Naive thymus-derived CD4-positive, alpha-beta T cell (primary cell): ENCODE measurements at regions not wholly inside any gene's neighbourhood (a gene's known extent, or its start where the extent isn't known, plus 50 kb on each side); places are given as distances from the start of the nearest gene placed in this dataset.

Experiments
- ATAC-seq: fragments of 150-1000 bp; cut with Tn5 transposase; 2 replicates; pipeline ENCODE4 v1.10.0; 2021; ENCODE audit warnings: mild to moderate bottlenecking, moderate library complexity
- CTCF ChIA-PET: fragments of 350-600 bp; sonication (Branson Sonifier 250); formaldehyde crosslinking; loops from one replicate; lab custom pipeline; 2021; ENCODE audit warnings: antibody characterized with exemption; lab: Charles Lee
- POLR2A ChIA-PET: fragments of 350-600 bp; sonication (Branson Sonifier 250); formaldehyde crosslinking; loops from one replicate; lab custom pipeline; 2021; ENCODE audit warnings: antibody characterized with exemption, inconsistent platforms; lab: Charles Lee
- DNase-seq, 9 donors: peaks; one replicate each; pipeline versions ENCODE4 v3.0.0 to v3.0.0-alpha.2; 2020 to 2022; ENCODE audit warnings: mixed read lengths in 1 of 9
- H3K27ac ChIP-seq: one replicate; pipeline ENCODE4 v1.7.0; 2013; ENCODE audit warnings: mild to moderate bottlenecking, low read depth, low read length, moderate library complexity
- H3K27me3 ChIP-seq, 2 donors: one replicate each; pipeline ENCODE4 v1.7.0; 2013; ENCODE audit warnings: low read length in 2 of 2, mild to moderate bottlenecking in 2 of 2, moderate library complexity in 2 of 2; ENCODE audit not compliant: control insufficient read depth in 2 of 2, insufficient read depth in 2 of 2
- H3K36me3 ChIP-seq, 3 experiments: 1 replicate in 2 of 3; 2 replicates in 1 of 3; pipeline ENCODE4 v1.7.0; 2013; ENCODE audit warnings: low read length in 3 of 3, mild to moderate bottlenecking in 3 of 3, moderate library complexity in 1 of 3; ENCODE audit not compliant: insufficient read depth in 3 of 3, control insufficient read depth in 2 of 3
- H3K4me1 ChIP-seq, 2 donors: one replicate each; pipeline ENCODE4 v1.7.0; 2013; ENCODE audit warnings: low read length in 2 of 2, mild to moderate bottlenecking in 2 of 2, moderate library complexity in 1 of 2; ENCODE audit not compliant: control insufficient read depth in 2 of 2, insufficient read depth in 2 of 2
- H3K4me3 ChIP-seq: 2 replicates; pipeline ENCODE4 v1.7.0; 2013; ENCODE audit warnings: mild to moderate bottlenecking, low read length
- H3K9me3 ChIP-seq, 3 experiments: 1 replicate in 2 of 3; 2 replicates in 1 of 3; pipeline ENCODE4 v1.7.0; 2013; ENCODE audit warnings: low read length in 3 of 3; ENCODE audit not compliant: control insufficient read depth in 2 of 3
- H3K27ac Mint-ChIP-seq, 9 donors: one replicate each; pipeline ENCODE4 v1.8.0; 2020 to 2022; ENCODE audit warnings: mixed read lengths in 9 of 9, mild to moderate bottlenecking in 8 of 9, moderate library complexity in 5 of 9, inconsistent platforms in 2 of 9
- H3K27me3 Mint-ChIP-seq, 5 donors: one replicate each; pipeline ENCODE4 v1.8.0; 2021 to 2022; ENCODE audit warnings: mixed read lengths in 5 of 5, mild to moderate bottlenecking in 1 of 5
- H3K36me3 Mint-ChIP-seq, 5 donors: one replicate each; pipeline ENCODE4 v1.8.0; 2020 to 2022; ENCODE audit warnings: mixed read lengths in 5 of 5, mild to moderate bottlenecking in 3 of 5, inconsistent platforms in 1 of 5
- H3K4me1 Mint-ChIP-seq, 7 donors: one replicate each; pipeline ENCODE4 v1.8.0; 2020 to 2022; ENCODE audit warnings: mixed read lengths in 7 of 7, mild to moderate bottlenecking in 3 of 7, inconsistent platforms in 1 of 7
- H3K4me3 Mint-ChIP-seq, 10 donors: one replicate each; pipeline ENCODE4 v1.8.0; 2020 to 2022; ENCODE audit warnings: mild to moderate bottlenecking in 10 of 10, mixed read lengths in 10 of 10, moderate library complexity in 6 of 10, inconsistent platforms in 2 of 10
- H3K9me3 Mint-ChIP-seq, 11 donors: one replicate each; pipeline ENCODE4 v1.8.0; 2020 to 2022; ENCODE audit warnings: mixed read lengths in 11 of 11, mild to moderate bottlenecking in 4 of 11, inconsistent platforms in 1 of 11, moderate library complexity in 1 of 11
- intact Hi-C, 2 donors: fragments of 100-400 bp; cut with micrococcal nuclease; formaldehyde crosslinking; loops; one replicate each; pipeline ENCODE4 v1.15.1; 2023

DNA sequence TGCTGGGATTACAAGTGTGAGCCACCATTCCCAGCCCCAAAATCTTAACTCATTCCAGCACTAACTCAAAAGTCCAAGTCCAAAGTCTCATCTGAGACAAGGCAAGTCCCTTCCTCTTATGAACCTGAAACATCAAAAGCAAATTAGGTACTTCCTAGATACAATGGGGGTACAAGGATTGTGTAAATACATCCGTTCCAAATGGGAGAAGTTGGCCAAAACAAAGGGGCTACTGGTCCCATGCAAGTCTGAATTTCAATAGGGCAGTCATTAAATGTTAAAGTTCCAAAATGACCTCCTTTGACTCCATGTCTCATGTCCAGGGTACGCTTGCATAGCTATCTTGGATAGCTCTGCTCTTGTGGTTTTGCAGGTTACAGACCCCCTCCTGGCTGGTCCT, 94.7 kb upstream of the PPM1H start:
- POLR2A ChIA-PET = no interaction called here
- Histone ChIP-seq H3K9me3 (no peaks in the 10 kb centered on the region), H3K4me3 (no peak overlapping the region), H3K36me3 (no peaks in the 10 kb centered on the region), H3K27ac (no peak overlapping the region), H3K4me1 (no peaks in the 10 kb centered on the region), H3K27me3 (no peaks in the 10 kb centered on the region)
- no peak overlapping the region for H3K27ac Mint-ChIP-seq
- no peaks in the 10 kb centered on the region for H3K4me1 Mint-ChIP-seq
- H3K36me3 Mint-ChIP-seq = no peaks in the 10 kb centered on the region
- intact Hi-C loops = no loop called here
- peaks cover 0 to 15% (median 3%) of the 10 kb centered on the region in 11 donors for H3K9me3 Mint-ChIP-seq
- no peak for ATAC-seq
- H3K4me3 Mint-ChIP-seq = no peak overlapping the region
- CTCF ChIA-PET = no interaction called here
- no peak for DNase-seq
- peaks cover 0 to 21% (median 0%) of the 10 kb centered on the region in 5 donors for H3K27me3 Mint-ChIP-seq

DNA sequence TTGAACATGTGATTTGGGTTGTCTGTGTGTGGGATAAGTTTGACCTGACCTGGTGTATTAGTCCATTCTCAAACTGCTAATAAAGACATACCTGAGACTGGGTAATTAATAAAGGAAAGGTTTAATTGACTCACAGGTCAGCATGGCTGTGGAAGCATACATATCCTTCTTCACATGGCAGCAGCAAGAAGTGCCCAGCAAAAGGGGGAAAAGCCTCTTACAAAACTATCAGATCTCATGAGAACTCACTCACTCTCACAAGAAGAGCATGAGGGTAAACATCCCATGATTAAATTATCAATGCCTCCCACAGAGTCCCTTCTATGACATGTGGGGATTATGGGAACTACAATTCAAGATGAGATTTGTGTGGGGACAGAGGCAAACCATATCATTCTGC, 94.0 kb upstream of the PPM1H start:
- no peak for ATAC-seq
- intact Hi-C loops = no loop called here
- Mint-ChIP-seq H3K9me3 (peaks cover 0 to 15% (median 3%) of the 10 kb centered on the region in 11 donors), H3K27me3 (peaks cover 0 to 18% (median 4%) of the 10 kb centered on the region in 5 donors), H3K36me3 (no peaks in the 10 kb centered on the region), H3K4me1 (no peaks in the 10 kb centered on the region), H3K27ac (no peak overlapping the region), H3K4me3 (no peak overlapping the region)
- DNase-seq = no peak
- Histone ChIP-seq H3K36me3 (no peaks in the 10 kb centered on the region), H3K9me3 (no peaks in the 10 kb centered on the region), H3K4me3 (no peak overlapping the region), H3K4me1 (no peaks in the 10 kb centered on the region), H3K27me3 (no peaks in the 10 kb centered on the region), H3K27ac (no peak overlapping the region)
- POLR2A ChIA-PET = no interaction called here
- CTCF ChIA-PET = no interaction called here

DNA sequence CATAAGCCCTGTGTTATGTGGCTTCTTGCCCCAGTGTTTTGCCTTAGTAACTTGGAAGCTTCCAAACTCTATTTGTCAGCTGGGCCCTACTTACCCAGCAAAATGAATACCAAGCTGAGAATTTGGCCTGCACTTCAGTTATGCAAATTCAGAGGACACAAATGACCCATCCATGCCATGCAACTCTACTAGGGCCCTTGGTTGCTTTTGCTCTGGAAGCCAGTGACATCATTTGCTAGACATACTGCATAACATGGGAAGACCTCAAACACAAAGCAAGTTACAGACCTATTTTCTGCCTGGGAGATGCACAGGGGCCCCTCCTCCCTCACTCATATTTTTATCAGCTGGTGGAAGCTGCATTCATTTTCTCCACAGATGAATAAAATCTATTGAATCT, 90.2 kb upstream of the PPM1H start:
- ChIA-PET POLR2A (no interaction called here), CTCF (no interaction called here)
- intact Hi-C loops = no loop called here
- no peaks in the 10 kb centered on the region for H3K36me3 Mint-ChIP-seq
- ATAC-seq (no peak), DNase-seq (no peak)
- Histone ChIP-seq H3K36me3 (no peaks in the 10 kb centered on the region), H3K27me3 (no peaks in the 10 kb centered on the region), H3K9me3 (no peaks in the 10 kb centered on the region), H3K4me3 (no peak overlapping the region), H3K27ac (no peak overlapping the region), H3K4me1 (no peaks in the 10 kb centered on the region)
- H3K27ac Mint-ChIP-seq = no peak overlapping the region
- peaks cover 0 to 10% (median 0%) of the 10 kb centered on the region in 11 donors for H3K9me3 Mint-ChIP-seq
- H3K4me3 Mint-ChIP-seq = no peak overlapping the region
- H3K4me1 Mint-ChIP-seq = peaks cover 0 to 1% (median 0%) of the 10 kb centered on the region in 7 donors
- H3K27me3 Mint-ChIP-seq = peaks cover 0 to 14% (median 5%) of the 10 kb centered on the region in 5 donors

DNA sequence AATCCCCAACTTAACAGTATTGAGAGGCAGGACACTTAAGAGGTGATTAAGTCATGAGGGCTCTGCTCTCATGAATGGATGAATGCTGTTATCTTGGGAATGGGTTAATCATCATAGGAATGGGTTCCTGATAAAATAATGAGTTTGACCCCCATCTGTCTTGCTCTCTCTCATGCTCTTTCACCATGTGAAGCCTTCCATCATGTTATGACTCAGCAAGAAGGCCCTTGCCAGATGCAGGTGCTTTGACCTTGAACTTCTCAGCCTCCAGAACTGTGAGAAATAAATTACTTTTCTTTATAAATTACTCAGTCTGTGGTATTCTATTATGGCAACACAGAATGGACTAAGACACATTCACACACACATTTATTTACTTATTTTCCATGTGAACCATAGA, 89.0 kb upstream of the PPM1H start:
- peaks cover 0 to 15% (median 5%) of the 10 kb centered on the region in 5 donors for H3K27me3 Mint-ChIP-seq
- no peak overlapping the region for H3K4me3 ChIP-seq
- no peaks in the 10 kb centered on the region for H3K4me1 ChIP-seq
- ChIA-PET CTCF (no interaction called here), POLR2A (no interaction called here)
- DNase-seq = no peak
- no peak overlapping the region for H3K27ac Mint-ChIP-seq
- intact Hi-C loops = no loop called here
- no peaks in the 10 kb centered on the region for H3K27me3 ChIP-seq
- H3K36me3 Mint-ChIP-seq = no peaks in the 10 kb centered on the region
- H3K4me1 Mint-ChIP-seq = peaks cover 0 to 1% (median 0%) of the 10 kb centered on the region in 7 donors
- H3K27ac ChIP-seq = no peak overlapping the region
- no peaks in the 10 kb centered on the region for H3K9me3 ChIP-seq
- H3K4me3 Mint-ChIP-seq = no peak overlapping the region
- H3K9me3 Mint-ChIP-seq = peaks cover 0 to 6% (median 0%) of the 10 kb centered on the region in 11 donors
- H3K36me3 ChIP-seq = no peaks in the 10 kb centered on the region
- ATAC-seq = no peak

GRCh38 chr12:63021116-63021515, 86.2 kb upstream of the PPM1H start:
- POLR2A ChIA-PET = no interaction called here
- H3K36me3 ChIP-seq = no peaks in the 10 kb centered on the region
- no peak overlapping the region for H3K4me3 ChIP-seq
- Mint-ChIP-seq H3K27ac (no peak overlapping the region), H3K4me1 (peaks cover 0 to 1% (median 0%) of the 10 kb centered on the region in 7 donors), H3K27me3 (peaks cover 0 to 10% (median 9%) of the 10 kb centered on the region in 5 donors), H3K36me3 (no peaks in the 10 kb centered on the region), H3K4me3 (no peak overlapping the region), H3K9me3 (peaks cover 0 to 2% (median 0%) of the 10 kb centered on the region in 11 donors)
- H3K4me1 ChIP-seq = no peaks in the 10 kb centered on the region
- ATAC-seq (no peak), DNase-seq (no peak)
- H3K27me3 ChIP-seq = no peaks in the 10 kb centered on the region
- intact Hi-C loops = no loop called here
- CTCF ChIA-PET = no interaction called here
- H3K9me3 ChIP-seq = no peaks in the 10 kb centered on the region
- no peak overlapping the region for H3K27ac ChIP-seq

- no peaks in the 10 kb centered on the region for H3K36me3 ChIP-seq
- Mint-ChIP-seq H3K9me3 (peaks cover 0 to 2% (median 0%) of the 10 kb centered on the region in 11 donors), H3K27ac (no peak overlapping the region), H3K4me3 (no peak overlapping the region), H3K4me1 (peaks cover 0 to 1% (median 0%) of the 10 kb centered on the region in 7 donors), H3K36me3 (no peaks in the 10 kb centered on the region), H3K27me3 (peaks cover 0 to 10% (median 9%) of the 10 kb centered on the region in 5 donors)
- intact Hi-C loops = no loop called here
- no peaks in the 10 kb centered on the region for H3K4me1 ChIP-seq
- no peak for ATAC-seq
- ChIA-PET CTCF (no interaction called here), POLR2A (no interaction called here)
- DNase-seq = no peak
- H3K4me3 ChIP-seq = no peak overlapping the region
- H3K27ac ChIP-seq = no peak overlapping the region
- no peaks in the 10 kb centered on the region for H3K9me3 ChIP-seq
- H3K27me3 ChIP-seq = no peaks in the 10 kb centered on the region
Observed at GRCh38 chr12:63020269-63020668, 85.3 kb upstream of the PPM1H start.

DNA sequence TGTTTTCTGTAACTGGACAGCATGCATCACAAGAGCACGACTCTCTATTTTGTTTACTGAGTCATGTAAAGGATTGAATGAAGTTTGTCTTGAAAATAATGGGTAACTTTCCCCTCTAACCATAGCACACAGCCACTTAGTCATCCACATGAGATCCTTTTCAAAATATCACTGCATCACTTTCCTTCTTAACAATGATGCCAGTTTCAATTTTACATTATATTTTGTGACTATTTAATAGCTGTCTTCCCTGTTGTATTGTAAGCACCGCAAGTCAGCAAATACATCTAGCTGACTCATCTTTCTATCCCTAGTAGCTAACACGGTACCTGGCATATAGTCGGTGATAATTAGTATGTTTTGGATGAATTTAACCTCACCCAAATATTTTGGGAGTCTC, 83.3 kb upstream of the PPM1H start:
- H3K27ac ChIP-seq = no peak overlapping the region
- ChIA-PET POLR2A (no interaction called here), CTCF (no interaction called here)
- peaks cover 0 to 1% (median 0%) of the 10 kb centered on the region in 7 donors for H3K4me1 Mint-ChIP-seq
- no peak overlapping the region for H3K4me3 ChIP-seq
- no peaks in the 10 kb centered on the region for H3K4me1 ChIP-seq
- no peaks in the 10 kb centered on the region for H3K36me3 Mint-ChIP-seq
- intact Hi-C loops = no loop called here
- no peaks in the 10 kb centered on the region for H3K9me3 ChIP-seq
- no peak overlapping the region for H3K4me3 Mint-ChIP-seq
- H3K27ac Mint-ChIP-seq = no peak overlapping the region
- ATAC-seq = no peak
- no peak for DNase-seq
- peaks cover 0 to 9% (median 1%) of the 10 kb centered on the region in 5 donors for H3K27me3 Mint-ChIP-seq
- H3K36me3 ChIP-seq = no peaks in the 10 kb centered on the region
- H3K27me3 ChIP-seq = no peaks in the 10 kb centered on the region
- H3K9me3 Mint-ChIP-seq = no peaks in the 10 kb centered on the region
